ENCODE measurements at regions not wholly inside any gene's neighbourhood (a gene's known extent, or its start where the extent isn't known, plus 50 kb on each side); places are given as distances from the start of the nearest gene placed in this dataset.

- TF ChIP-seq CTCF (IDR thresholded peaks at IDR 0.05; ENCODE audit: low read length) (no peak), EZH2 (optimal IDR thresholded peaks at IDR 0.05; ENCODE audit: low read depth, low read length) (no peak), EZH2phosphoT487 (IDR thresholded peaks at IDR 0.05; ENCODE audit: low read length) (no peak)
These were observed 256.8 kb upstream of the IRX4 start for GRCh38 chr5:2139478-2139877.
